RCC 7860 (cell line): ENCODE measurements at regions not wholly inside any gene's neighbourhood (a gene's known extent, or its start where the extent isn't known, plus 50 kb on each side); places are given as distances from the start of the nearest gene placed in this dataset.
"Not testable (repeated sequence)": the region's sequence is repeated elsewhere in the genome, so short reads cannot be mapped to it uniquely, and the experiment has no call there.

Experiments
- DNase-seq: peaks from one replicate; pipeline ENCODE4 v3.0.0-alpha.2; 2015; ENCODE audit warnings: low spot score
- FAIRE-seq: peaks from 2 replicates; lab custom pipeline; 2012; peaks lifted over from hg19 to GRCh38; lab: Jason Lieb, UNC

DNA sequence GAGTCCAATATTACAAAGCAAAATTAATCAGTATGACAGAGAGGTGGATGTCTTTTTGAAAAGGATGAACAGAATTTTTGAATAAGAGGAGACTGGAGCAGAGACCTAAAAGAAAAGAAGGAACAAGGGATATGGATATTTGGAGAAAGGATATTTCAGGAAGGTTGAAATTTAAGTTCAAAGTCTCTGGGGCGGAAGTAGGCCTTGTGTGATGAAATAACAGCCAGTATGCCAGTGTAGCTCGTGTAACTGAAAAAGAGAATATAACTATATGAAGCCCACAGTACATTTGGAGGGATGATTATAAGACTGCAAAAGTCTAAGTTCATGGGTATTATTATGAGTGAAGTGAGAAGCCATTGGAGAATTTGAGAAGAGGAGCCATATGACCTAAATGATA is 766.7 kb downstream of the GBE1 start:
- DNase-seq (no peak), FAIRE-seq (no peak)

DNA sequence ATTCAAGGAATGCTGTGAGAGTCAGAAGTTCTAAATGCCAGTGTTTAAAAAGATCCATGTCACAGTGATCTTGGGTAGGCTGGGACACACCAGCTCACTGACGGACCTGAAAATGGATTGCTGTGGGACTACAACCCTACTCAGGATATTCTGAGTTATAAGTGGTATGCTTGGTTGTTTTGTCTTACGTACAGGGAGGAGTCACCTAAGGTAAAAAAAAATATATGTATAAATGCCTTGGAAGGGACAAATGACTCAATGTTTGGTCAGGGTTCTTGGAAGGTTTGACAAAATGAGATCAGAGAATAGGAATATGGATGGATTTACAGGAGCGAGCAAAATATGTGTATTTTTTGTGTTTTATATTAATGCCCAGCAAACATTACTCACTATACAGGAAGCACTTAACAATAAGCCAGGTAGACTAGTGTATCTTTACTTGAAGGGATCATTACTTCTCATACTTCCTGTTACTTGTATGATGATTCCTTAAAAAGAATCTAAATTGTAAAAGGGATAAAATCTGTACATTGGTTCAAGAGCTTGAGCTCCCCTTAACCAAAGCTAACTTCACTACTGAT is 767.3 kb downstream of the GBE1 start:
- DNase-seq (no peak), FAIRE-seq (no peak)

DNA sequence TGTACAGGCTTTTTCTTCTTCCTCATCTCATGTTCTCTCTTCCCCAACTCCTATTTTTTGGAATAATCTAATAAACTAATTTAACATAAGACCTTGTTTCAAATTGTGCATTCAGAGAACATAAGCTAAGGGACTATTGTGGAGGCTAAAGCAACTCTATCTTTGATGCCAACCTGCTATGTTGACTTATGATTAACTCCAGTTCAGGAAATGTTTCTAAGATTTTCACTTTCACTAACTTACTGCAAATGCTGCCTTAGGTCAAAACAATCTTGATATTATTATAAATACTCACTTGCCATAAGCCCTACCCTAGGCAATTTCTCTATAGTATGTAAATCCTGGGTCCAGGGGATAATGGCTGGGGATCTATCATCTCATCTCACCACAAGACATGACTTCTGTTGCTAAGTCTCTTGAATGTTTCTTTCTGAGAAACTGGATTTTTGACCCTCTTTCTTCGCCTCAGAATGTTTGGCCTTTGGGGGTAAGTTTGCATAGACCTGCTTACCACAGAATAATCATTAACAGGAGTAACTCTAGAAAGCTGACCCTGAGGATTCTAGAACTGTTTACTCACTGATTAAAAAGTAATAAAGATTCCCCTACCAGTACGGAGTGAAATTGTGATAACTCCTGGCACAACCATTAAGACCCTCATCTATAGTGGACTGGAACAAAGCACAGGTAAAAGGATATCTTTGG is 768.1 kb downstream of the GBE1 start:
- FAIRE-seq (peak; percentile 83), DNase-seq (peak; percentile 9)

DNA sequence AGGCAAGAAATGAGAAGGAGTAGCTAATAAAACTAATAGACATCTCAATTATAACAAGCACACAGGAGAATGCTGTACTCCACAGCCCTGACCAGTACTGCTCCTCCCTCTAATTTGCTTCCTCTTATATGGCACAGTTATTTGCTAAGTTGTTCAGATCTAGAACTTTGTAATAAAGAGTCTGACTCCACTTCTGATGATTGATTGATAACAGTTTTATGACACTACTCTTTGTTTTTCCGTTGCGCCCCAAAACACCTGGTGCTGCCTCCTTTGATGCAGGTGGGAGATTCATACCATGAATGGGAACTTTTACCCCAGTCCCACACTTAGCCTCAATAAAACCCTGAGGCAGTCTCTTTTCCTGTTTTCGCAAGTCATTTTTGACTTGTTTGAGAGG is 777.7 kb downstream of the GBE1 start:
- no peak for FAIRE-seq

DNA sequence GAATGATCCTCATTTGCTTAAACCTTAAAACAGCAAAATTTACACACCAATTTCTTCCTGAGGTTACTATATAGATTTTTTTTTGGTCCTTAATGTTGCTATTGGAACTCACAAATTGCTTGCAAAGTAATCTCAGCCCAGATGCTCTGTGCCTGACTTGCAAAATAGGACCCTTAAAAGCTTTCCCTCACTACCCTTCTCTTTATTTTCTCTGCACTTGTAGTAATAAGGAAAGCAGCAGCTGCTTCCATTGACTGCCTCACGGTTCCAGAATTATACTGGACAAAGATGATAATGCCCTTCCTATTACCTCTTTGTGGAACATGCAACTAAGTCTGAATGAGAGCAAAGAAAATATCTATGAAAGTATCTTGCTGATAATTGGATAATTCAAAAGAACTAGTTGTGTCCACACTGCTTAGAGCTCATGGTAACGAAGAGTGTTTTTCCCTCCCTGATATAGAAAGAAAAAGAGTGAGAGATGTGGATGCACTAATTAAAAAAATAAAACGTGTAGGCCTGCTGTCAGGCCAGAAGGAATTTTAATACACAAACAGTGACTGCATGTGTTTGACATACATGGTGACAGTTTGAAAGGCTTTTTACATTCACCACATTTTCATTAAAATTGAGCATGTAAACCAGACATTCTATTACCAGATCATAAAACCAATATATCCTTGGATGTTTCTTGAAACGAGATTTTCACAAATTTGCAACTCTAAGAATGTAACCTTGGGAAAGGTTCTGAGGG is 783.1 kb downstream of the GBE1 start:
- FAIRE-seq = no peak
- DNase-seq = no peak

More for the DNA sequence above, 777.7 kb downstream of the GBE1 start:
- no peak for DNase-seq

DNA sequence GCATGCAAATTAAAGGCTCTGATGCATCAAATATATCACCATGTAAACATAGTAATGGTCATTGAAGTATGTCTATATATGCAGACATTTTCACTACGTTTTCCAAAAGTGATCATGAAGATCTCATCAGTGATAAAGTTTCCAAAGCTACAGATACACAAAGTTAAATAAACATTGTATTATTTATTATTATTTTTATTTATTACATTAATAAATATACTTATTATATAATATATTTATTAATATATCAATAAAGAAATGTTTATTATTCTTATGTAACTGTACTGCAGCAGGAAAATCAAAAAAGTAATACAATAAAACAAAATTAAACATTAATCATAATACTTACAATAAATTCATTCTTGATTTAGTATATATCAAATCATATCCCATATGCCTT is 791.2 kb downstream of the GBE1 start:
- FAIRE-seq (peak; percentile 29), DNase-seq (no peak)

DNA sequence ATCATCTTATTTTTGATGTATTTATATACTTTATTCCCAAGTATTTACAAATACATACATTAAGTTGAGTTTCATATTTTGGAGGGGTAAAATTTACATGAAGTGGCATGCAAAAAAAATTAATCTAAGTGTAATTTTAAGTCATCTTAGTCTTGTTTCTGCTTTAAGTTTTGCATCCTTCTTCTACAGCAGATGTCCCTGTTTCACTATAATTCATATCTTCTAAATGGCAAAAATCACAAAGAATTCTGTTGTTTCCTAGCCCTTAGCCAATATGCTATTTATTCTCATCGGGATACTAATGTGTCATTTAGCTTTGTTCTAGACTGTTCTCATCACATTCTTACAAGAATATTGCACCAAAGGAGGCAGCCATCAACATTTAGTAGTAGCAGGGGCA is 831.9 kb downstream of the GBE1 start:
- FAIRE-seq (no peak), DNase-seq (no peak)

DNA sequence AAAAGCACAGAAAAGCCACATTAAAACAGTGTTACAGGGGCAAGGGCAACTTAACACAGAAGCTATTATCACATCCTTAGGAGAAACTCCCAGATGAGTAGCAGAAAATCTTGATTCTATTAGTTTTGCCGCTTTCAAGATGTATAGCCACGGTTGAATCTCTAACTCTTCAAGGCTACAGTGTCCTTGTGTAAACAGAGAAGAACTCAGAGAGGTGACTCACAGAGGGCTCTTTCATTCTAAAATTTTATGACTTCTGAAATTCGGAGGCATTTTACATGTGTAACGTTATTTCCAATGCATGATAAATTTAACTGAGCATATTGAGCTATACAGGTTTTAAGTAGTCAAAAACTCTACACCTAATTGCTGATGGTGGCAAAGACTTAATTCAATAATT is 846.6 kb downstream of the GBE1 start:
- FAIRE-seq (no peak), DNase-seq (no peak)

DNA sequence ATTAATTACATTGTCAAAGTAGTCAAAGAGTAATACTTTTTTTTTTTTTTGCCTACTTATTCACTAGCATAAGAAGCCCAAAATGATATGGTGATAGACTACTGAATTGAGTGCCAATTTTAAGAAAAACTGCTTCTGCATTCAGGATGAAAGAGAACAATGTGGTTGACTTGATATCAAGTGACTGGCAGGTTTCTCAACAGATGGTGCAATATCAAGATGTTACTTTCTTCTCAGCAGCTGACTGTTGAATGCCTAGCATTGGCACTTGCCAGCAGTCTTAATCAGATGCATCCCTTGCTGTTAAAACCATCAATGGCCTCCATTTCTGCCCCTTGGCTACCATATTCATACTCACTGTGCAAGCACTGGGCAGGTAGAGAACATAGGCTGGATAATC is 863.2 kb downstream of the GBE1 start:
- no peak for FAIRE-seq
- no peak for DNase-seq

DNA sequence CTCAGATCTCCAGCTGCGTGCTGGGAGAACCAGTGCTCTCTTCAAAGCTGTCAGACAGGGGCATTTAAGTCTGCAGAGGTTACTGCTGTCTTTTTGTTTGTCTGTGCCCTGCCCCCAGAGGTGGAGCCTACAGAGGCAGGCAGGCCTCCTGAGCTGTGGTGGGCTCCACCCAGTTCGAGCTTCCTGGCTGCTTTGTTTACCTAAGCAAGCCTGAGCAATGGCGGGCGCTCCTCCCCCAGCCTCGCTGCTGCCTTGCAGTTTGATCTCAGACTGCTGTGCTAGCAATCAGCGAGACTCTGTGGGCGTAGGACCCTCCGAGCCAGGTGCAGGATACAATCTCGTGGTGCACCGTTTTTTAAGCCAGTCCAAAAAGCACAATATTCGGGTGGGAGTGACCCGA is 864.4 kb downstream of the GBE1 start:
- FAIRE-seq, DNase-seq: not testable (repeated sequence)

DNA sequence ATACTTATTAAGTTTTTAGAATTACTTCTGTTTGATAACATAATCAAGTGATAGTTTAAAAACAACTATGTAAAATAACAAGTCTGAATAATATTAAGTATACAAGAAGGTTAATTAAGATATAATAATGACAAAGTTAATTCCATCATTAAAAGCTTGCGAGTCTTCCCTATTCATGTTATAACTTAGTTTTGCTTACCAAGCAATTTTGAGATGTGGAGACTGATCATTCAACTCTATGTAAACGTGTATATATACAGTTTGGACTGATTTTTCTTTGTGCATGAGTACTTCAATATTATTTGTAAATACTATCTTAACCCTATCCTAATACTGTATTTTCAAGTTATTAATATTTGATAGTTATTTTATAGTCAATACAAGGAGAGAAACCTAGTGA is 870.9 kb downstream of the GBE1 start:
- DNase-seq (no peak), FAIRE-seq (no peak)

DNA sequence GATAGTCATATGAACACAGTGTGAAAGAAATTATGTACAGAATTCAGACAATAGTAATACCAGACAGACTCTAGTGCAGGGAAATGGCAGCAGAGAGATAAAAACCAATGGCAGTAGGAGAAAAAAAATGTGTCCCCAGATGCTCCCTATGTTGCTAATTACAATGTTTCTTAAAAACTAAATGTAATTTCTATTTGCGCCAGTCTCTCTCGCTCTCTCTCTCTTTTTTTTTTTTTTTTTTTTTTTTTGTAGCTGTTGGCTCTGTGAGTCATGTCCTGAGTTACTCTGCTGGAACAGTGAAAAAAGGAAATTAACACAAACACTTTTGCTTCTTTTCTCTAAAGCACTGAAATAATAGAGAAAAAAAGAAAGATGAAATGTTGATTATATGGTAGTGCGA is 871.9 kb downstream of the GBE1 start:
- FAIRE-seq (no peak), DNase-seq (no peak)

DNA sequence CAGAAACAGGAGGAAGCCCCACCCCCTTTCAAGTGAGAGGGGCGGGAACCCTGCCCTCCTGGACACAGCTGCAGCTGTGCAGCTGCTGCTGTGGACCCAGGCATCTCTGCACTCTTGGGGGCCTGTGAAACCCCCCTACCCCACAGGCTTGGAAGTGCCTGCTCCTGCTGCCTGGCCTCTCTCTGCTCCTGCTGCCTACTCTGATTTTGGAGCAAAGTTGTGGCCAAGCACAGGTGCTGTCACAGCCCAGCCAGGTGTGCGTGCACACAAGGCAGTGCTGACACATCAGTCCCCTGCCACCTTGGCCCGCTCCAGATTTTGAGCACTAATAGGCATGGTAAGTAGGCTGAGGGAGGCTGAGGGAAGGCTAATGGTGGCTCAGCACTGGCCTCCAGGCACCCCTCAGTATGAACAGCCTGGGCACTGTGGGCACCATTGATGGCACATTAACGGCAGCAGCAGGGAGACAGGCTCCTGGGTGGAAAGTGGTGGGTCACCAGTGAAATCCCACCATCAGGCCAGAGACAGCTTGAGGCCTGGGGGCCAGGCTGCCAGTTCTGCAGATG is 890.9 kb downstream of the GBE1 start:
- no peak for DNase-seq
- no peak for FAIRE-seq

DNA sequence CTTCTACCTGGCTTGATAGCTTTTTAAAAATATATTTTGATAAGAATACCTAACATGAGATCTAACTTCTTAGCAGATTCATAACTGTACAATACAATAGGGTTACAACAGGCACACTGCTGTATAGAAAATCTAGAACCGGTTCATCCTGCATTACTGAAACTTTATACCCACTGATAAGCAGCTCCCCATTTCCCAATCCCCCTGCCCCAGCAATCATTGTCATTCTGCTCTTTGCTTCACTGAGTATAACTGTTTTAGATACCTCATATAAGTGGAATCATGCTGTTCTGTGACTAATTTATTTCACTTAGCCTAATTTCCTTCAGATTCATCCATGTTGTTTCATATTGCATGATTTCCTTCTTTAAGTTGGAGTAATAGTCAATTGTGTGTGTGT is 906.0 kb downstream of the GBE1 start:
- FAIRE-seq (no peak), DNase-seq (no peak)

DNA sequence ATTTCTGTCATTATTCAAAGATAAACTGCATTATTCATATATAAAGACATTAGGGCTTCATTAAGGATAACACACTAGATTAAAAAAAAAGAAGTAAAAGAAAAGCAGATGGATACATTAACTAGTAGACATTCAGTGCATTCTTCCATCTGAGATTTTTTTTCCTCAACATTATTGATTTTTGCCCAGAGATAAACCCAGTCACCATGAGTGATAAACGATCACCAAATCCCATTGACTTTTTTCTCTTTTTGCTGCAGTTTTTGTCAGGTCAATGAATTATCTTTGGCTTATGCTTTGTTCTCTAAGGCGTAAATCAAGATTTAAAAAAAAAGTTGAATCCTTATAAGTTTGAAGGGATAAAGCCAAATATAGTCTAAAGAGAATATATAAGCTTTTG is 925.0 kb downstream of the GBE1 start:
- no peak for DNase-seq
- no peak for FAIRE-seq

DNA sequence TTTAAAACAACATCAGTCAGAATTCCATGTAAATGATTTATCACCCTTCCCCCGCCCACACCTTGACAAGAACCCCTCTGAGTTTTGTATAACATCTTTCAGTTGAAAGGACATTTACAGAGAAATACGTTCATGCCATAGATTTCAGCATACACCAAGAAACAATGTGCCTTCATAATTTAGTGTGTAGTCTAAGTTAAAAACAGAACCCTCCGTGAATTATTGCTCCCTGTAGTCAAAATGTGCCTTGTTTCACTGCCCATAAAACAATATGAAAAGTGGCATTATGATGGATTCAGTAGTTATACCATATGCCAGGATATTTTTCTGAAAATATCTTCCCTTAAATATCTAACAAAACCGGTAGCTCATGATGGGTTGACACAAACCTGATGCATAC is 953.9 kb downstream of the GBE1 start:
- DNase-seq (no peak), FAIRE-seq (no peak)

DNA sequence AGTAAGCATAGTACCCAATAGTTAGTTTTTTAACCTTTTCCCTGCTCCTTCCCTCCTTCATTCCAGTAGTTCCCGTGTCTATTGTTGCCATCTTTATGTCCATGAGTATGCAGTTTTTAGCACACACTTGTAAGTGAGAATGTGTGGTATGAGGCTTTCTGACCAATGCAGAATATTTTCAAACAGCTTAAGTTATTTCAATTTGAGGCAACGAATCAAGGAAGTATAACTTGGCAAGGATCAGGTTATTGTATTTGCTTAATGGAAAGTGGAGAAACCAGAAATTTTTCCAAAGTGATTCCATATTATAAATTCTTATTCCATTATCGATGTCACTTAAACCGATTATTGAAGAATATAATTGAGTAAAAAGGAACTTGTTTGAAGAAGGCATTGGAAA is 954.8 kb downstream of the GBE1 start:
- DNase-seq = no peak
- no peak for FAIRE-seq

DNA sequence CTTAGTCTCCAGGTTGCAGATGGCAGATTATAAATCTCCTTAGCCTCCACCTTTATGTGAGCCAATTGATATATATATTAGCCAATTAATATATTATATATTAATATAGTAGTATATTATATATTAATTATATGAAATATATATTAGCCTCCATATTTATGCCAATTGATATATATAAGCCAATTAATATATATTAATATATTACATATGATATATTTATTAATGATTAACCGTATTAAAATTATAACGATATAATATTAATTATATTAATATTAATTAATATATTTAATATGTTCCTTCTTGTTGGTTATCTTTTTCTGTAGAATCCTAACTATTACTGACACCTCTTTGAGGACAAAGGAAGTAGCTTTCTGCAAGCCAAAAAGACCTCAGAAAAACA is 972.5 kb downstream of the GBE1 start:
- peak; percentile 49 for FAIRE-seq

DNA sequence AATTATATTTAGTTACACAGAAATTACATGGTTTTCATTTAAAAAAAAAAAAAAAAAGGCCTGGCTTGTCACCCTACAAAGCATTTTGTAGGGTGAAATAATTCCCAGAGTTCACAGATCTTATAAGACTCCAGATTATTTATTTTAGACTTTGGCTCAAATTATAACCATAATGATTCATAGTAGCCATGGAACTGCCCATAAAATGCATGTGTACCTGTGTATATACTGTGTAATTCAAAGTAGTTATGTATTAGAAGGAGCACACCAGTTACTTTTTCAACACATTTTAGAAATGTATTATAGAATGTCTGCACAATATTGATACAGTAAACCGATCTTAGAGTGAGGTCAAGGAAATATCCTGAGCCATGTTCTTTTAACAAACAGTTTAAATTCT is 975.6 kb downstream of the GBE1 start:
- no peak for DNase-seq
- FAIRE-seq = no peak

More for the DNA sequence above, 972.5 kb downstream of the GBE1 start:
- DNase-seq = no peak

DNA sequence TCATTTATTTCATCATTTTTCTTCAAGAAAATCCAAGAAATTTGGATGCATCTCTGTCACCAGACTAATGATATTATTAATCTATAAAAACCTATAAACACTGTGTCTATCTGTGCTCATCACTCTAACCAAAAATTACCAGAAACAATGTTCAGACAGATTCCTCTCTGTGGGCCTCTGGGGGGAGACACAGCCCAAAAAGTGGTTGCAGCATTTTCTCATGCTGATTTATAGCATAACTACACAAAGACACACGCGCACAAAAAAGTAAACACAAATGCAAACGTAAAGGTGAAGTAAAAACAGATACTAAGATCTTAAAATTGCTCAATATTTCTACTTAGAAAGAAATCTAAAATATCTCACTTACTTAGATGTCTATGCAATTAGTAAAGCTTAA is 976.0 kb downstream of the GBE1 start:
- FAIRE-seq = no peak

DNA sequence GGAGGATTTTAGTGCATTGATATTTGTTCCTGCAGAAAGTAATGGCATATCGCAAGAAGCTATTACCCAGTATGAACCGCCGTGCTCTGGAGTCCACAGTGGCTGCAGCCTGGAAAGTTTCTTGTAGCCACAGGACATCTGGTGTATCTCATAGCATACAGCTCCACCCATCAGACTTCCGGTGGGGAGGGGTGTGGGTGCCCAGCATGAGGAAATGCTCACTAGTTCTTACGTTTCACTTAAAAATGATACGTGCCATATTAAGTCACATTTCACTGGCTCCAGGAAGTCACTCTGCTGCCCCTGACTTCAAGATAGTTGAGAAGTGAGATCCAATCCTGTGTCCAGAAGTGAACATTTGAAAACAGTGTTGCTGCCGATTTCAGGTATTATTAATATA is 990.4 kb downstream of the GBE1 start:
- DNase-seq (no peak), FAIRE-seq (no peak)

More for the DNA sequence above, 976.0 kb downstream of the GBE1 start:
- DNase-seq = no peak
